SU-DHL-6 (cell line): ENCODE measurements at regions not wholly inside any gene's neighbourhood (a gene's known extent, or its start where the extent isn't known, plus 50 kb on each side); places are given as distances from the start of the nearest gene placed in this dataset.

Source experiments
- H2AFZ ChIP-seq: fragments of 200-600 bp; sonication (generic); 2 replicates; pipeline ENCODE4 v1.6.1; 2014; ENCODE audit warnings: low read depth, mild to moderate bottlenecking, moderate library complexity, mixed read lengths, antibody characterized with exemption, low read length; ENCODE audit not compliant: severe bottlenecking
- H3F3A ChIP-seq: fragments of 200-600 bp; shearing (Covaris generic); 2 replicates; pipeline ENCODE4 v1.6.0; 2016; ENCODE audit warnings: antibody characterized with exemption, mild to moderate bottlenecking; ENCODE audit not compliant: insufficient read depth
- H3K27ac ChIP-seq: fragments of 200-600 bp; sonication (generic); 2 replicates; pipeline ENCODE4 v1.5.1; 2016; ENCODE audit warnings: low read depth, mild to moderate bottlenecking, low read length, moderate library complexity, mixed read lengths
- H3K27me3 ChIP-seq: fragments of 200-600 bp; sonication (generic), shearing (Covaris generic); 2 replicates; pipeline ENCODE4 v1.6.0; 2014; ENCODE audit warnings: mild to moderate bottlenecking, low read length
- H3K36me3 ChIP-seq: fragments of 200-600 bp; sonication (generic); 2 replicates; pipeline ENCODE4 v1.6.1; 2014; ENCODE audit warnings: mild to moderate bottlenecking, low read length, mixed read lengths
- H3K4me2 ChIP-seq: fragments of 300-600, 200-600 bp; shearing (Covaris generic), sonication (generic); 2 replicates; pipeline ENCODE4 v1.6.0; 2014; ENCODE audit warnings: low read length, low read depth, mild to moderate bottlenecking; ENCODE audit not compliant: poor library complexity, severe bottlenecking
- H3K4me3 ChIP-seq: fragments of 200-600 bp; sonication (generic); 2 replicates; pipeline ENCODE4 v1.5.1; 2014; ENCODE audit warnings: antibody characterized with exemption, low read length, mild to moderate bottlenecking, mixed read lengths; ENCODE audit not compliant: insufficient read depth, poor library complexity, severe bottlenecking
- H3K79me2 ChIP-seq: fragments of 200-600 bp; sonication (generic); 2 replicates; pipeline ENCODE4 v1.6.1; 2014; ENCODE audit warnings: mild to moderate bottlenecking, low read length, moderate library complexity; ENCODE audit not compliant: insufficient read depth
- H3K9ac ChIP-seq: fragments of 200-600 bp; sonication (generic); 2 replicates; pipeline ENCODE4 v1.7.0; 2014; ENCODE audit warnings: mild to moderate bottlenecking, low read length
- H3K9me2 ChIP-seq: fragments of 200-600 bp; sonication (generic); replicated peaks from 2 replicates; pipeline ENCODE4 v1.6.1; 2014; ENCODE audit warnings: low read length; ENCODE audit not compliant: insufficient read depth
- H3K9me3 ChIP-seq: fragments of 200-600 bp; sonication (generic); 2 replicates; pipeline ENCODE4 v1.6.1; 2014; ENCODE audit warnings: low read length, mixed read lengths; ENCODE audit not compliant: insufficient read depth
- H4K20me1 ChIP-seq: fragments of 200-600 bp; sonication (generic); 2 replicates; pipeline ENCODE4 v1.6.1; 2014; ENCODE audit warnings: low read depth, mild to moderate bottlenecking, antibody characterized with exemption, low read length, moderate library complexity, mixed read lengths
- EZH2phosphoT487 ChIP-seq: fragments of 200-600 bp; sonication (generic), shearing (Covaris generic); conservative IDR thresholded peaks from 2 replicates; pipeline ENCODE4 v1.6.1; 2018; ENCODE audit warnings: mild to moderate bottlenecking, antibody characterized with exemption, low read length, moderate library complexity, mixed read lengths
- TF ChIP-seq, protein P1 (sequence below): fragments of 200-600 bp; sonication (generic); IDR thresholded peaks from one replicate; pipeline ENCODE4 v1.5.1; 2017; ENCODE audit warnings: antibody characterized with exemption, mild to moderate bottlenecking, low read length, moderate library complexity; ENCODE audit not compliant: insufficient read depth, poor library complexity, severe bottlenecking

DNA sequence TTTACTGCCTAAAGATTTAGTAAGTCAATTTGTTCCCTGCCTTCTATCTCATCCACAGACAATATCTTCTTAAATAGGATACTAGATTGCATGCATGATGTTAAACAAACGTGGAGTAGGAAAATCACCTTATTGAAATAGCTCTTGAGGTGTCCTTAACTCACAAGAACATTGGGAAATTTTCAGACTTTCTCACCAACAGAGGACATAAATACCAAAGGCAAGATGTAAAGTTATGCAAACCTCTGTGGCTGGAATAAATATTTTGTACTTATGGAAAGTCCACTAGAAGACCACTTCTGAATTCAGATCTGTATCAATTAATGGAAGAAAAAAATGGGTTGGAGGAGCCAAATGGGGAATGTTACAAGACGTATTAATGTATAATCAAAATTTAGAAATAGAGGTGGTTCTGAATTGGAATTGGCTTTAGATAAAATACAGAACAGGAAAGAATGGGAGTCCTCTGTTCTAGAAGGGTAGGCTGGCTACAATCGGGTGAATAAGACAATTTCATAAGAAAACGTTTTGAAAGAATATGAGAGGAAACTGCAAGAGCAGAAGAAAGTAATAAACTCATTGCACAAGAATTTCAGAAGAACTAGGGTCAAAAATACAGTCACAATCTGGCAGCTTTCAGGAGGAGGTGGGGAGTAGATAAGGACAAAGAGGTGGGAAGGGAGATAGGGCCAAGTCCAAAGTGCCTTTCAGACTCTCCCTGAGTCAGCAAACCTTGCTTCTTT, 69.3 kb upstream of the FN1 start:
- Histone ChIP-seq H4K20me1 (no peaks in the 10 kb centered on the region), H3F3A (no peaks in the 10 kb centered on the region), H2AFZ (no peak overlapping the region), H3K27ac (no peak overlapping the region), H3K9me3 (no peaks in the 10 kb centered on the region), H3K4me2 (no peak overlapping the region), H3K27me3 (no peaks in the 10 kb centered on the region), H3K36me3 (no peaks in the 10 kb centered on the region), H3K79me2 (no peaks in the 10 kb centered on the region), H3K4me3 (no peak overlapping the region), H3K9ac (no peak overlapping the region), H3K9me2 (no peaks in the 10 kb centered on the region)
- TF ChIP-seq EZH2phosphoT487, result no peak
- TF ChIP-seq, protein P1, sequence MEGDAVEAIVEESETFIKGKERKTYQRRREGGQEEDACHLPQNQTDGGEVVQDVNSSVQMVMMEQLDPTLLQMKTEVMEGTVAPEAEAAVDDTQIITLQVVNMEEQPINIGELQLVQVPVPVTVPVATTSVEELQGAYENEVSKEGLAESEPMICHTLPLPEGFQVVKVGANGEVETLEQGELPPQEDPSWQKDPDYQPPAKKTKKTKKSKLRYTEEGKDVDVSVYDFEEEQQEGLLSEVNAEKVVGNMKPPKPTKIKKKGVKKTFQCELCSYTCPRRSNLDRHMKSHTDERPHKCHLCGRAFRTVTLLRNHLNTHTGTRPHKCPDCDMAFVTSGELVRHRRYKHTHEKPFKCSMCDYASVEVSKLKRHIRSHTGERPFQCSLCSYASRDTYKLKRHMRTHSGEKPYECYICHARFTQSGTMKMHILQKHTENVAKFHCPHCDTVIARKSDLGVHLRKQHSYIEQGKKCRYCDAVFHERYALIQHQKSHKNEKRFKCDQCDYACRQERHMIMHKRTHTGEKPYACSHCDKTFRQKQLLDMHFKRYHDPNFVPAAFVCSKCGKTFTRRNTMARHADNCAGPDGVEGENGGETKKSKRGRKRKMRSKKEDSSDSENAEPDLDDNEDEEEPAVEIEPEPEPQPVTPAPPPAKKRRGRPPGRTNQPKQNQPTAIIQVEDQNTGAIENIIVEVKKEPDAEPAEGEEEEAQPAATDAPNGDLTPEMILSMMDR, result no peak

DNA sequence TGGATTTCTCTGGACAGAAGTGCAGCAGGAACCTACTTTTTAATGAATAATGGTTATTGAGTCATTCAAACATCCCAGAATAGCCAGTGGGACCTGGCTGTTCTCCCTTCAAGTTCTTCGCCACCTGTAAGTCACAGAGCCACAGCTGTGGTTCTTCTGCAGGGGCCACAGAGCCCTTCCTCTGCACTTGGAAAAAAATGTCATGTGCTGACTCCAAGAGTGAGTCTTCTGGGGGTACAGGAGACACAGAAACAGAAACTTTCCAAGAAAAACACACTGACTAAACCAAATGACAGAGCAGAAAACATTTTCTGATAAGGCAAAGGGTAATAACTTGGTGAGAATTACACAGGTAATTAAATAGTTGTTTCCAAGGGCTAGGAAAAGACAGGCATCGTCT, 68.7 kb upstream of the FN1 start:
- H3K27me3 ChIP-seq, result no peaks in the 10 kb centered on the region
- H3K36me3 ChIP-seq, result no peaks in the 10 kb centered on the region
- no peak for TF ChIP-seq EZH2phosphoT487
- TF ChIP-seq, protein P1, result no peak
- no peak overlapping the region for H2AFZ ChIP-seq
- H3K79me2 ChIP-seq, result no peaks in the 10 kb centered on the region
- no peak overlapping the region for H3K4me2 ChIP-seq
- H4K20me1 ChIP-seq, result no peaks in the 10 kb centered on the region
- H3F3A ChIP-seq, result no peaks in the 10 kb centered on the region
- no peak overlapping the region for H3K4me3 ChIP-seq
- H3K9me2 ChIP-seq, result no peaks in the 10 kb centered on the region
- H3K9me3 ChIP-seq, result no peaks in the 10 kb centered on the region
- no peak overlapping the region for H3K9ac ChIP-seq
- H3K27ac ChIP-seq, result no peak overlapping the region

DNA sequence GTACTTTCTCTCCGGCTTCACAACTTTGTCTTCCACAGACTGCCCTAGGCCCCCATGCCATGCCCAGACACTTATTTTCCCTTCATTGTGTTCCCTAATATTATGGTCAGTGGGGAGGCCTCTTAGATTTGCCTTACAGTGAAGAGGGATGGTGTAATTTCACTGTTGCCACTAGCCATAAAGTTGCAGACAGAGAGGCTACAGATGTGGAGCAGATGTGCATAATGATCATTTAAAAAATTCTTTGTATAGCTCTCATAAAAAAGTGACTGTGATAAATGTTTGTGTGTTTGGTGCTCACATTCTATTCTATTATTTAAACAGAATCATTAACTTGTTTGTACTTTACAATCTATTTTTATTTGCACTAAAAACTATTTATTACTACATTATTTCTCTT, 67.5 kb upstream of the FN1 start:
- H3K27ac ChIP-seq, result no peak overlapping the region
- no peaks in the 10 kb centered on the region for H3K36me3 ChIP-seq
- H4K20me1 ChIP-seq, result no peaks in the 10 kb centered on the region
- no peaks in the 10 kb centered on the region for H3K9me3 ChIP-seq
- no peaks in the 10 kb centered on the region for H3K9me2 ChIP-seq
- TF ChIP-seq EZH2phosphoT487, result no peak
- TF ChIP-seq, protein P1, result no peak
- no peaks in the 10 kb centered on the region for H3K79me2 ChIP-seq
- H2AFZ ChIP-seq, result no peak overlapping the region
- no peak overlapping the region for H3K9ac ChIP-seq
- no peak overlapping the region for H3K4me3 ChIP-seq
- H3K27me3 ChIP-seq, result no peaks in the 10 kb centered on the region
- H3K4me2 ChIP-seq, result no peak overlapping the region
- H3F3A ChIP-seq, result no peaks in the 10 kb centered on the region
